ENCODE measurements at regions not wholly inside any gene's neighbourhood (a gene's known extent, or its start where the extent isn't known, plus 50 kb on each side); places are given as distances from the start of the nearest gene placed in this dataset.

- TF ChIP-seq CTCF (conservative IDR thresholded peaks at IDR 0.05; ENCODE audit: low read depth, low read length): no peak
- TF ChIP-seq EZH2 (IDR thresholded peaks at IDR 0.05; ENCODE audit: low read length, unreplicated experiment): no peak
- no peak for TF ChIP-seq EZH2phosphoT487 (IDR thresholded peaks at IDR 0.05; ENCODE audit: borderline replicate concordance, low read length)
These were observed 286.1 kb upstream of the IRX4 start for GRCh38 chr5:2168601-2169429.
